Lung microvascular endothelial cell (primary cell): ENCODE measurements at regions not wholly inside any gene's neighbourhood (a gene's known extent, or its start where the extent isn't known, plus 50 kb on each side); places are given as distances from the start of the nearest gene placed in this dataset.

Source experiments
- DNase-seq, 2 donors: peaks; one replicate each; pipeline versions ENCODE4 v3.0.0 to v3.0.0-alpha.2; 2010; ENCODE audit warnings: low read depth in 2 of 2

DNA sequence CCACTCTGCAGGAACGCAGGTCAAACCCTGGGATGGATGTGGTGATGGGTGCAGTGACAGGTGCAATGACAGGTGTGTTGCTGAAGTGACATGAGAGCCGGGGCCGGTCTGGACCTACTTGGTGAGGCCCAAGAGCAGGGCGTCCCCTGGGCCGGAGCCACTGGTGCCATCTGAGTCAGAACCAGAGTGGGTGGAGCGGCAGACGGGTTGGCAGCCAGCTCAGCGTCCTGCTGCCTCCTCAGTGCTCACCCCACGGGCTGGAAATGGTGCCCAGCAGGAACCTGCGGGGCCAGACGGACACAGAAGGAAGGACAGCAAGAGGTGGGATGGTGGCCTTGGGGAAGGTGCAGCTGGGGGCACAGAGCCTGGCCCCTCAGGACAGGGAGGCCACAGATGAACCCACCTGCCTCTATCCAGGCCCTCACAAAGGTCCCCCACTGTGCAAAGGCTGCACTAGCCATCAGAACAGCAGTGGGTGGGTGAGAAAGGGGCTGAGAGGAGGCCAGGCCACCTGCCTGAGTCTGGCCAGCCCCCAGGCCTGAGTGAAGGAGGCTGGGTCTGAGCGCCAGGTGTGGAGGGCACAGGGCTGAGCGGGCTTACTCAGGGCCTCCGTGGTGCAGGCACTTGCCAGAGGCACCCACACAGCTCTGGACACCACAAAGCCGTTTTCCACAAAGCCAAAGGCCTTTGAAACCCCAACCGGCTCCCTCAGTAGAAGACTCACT, 129.0 kb upstream of the PPP2R2D start:
- DNase-seq: no peak

DNA sequence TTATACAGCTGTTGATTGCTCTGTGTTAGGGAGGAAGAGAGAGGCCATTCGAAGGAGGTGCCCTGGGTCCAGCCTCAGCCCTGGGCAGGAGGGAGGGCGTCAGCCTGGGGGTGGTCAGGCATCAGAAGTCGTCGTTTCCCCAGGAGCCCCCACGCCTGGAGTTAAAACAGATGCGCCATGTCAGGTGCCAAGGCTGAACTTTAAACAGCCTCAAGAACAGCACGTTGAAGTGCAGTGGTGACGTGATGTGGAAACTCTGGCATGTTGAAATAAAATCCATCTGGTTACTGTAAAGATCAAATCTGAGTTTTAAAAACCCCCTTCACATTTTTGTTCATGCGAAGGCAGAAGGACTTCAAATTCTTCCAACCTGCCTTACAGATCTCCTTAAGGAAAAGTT, 128.4 kb upstream of the PPP2R2D start:
- no peak for DNase-seq

DNA sequence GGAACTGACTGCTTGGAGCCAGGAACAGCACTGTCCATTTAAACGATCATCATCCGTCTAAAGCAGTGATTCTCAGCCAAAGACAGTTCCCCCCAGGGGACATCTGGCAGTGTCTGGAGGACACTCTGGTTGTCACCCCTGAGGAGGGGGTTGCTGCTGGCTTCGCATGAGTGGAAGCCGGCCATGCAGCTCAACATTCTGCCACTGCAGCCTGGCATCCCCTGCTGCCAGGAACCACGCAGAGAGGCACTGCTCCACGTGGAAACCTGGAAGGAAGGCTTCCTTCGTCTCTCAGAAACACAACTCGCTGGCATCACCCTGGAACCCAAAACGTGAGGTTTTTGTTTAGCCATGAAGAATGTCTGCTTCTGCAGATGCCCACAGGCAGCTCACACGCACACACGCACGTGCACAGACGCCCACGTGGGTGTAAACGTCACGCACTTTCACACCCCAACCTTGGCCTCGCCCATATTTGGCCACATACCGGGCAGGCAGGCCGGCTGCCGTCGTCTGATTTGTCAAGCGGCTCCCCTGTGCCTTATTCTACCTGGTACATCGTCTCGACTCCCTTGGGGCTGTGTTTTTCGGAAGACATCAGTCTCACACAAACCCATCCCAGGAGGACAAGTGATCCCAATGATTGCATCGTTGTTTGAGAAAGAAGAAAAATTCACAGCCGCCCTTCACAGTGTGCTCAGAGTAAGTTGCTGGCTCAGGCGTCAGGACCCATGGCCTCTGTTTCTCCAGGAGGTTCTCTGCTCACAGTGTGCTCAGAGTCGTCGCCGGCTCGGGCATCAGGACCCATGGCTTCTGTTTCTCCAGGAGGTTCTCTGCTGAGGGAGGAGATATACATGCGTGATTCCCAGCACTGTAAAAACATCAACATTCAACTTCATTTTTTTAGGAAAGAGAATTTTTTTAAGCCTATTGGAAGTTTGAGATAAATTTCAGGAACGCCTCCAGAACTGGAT, 127.2 kb upstream of the PPP2R2D start:
- DNase-seq: no peak

DNA sequence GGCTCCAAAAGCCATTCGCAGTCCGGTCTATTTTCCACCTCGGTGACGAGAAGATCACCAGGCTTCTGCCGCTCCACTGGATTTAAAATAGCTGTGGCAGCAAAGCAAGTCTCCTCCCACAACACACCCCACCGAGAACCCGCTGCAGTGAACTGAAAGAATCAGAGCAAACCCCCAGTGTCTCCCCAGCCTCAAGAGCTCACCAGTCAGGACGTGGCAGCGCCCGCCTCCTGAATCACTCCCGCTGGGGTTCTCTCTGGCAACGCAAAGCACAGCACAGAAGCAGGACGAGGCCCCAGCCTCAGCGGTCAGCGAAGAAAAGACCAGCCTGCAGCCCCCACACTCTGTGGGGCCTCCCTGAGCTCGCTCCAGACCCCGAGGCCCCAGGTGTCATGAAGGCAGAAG, 126.1 kb upstream of the PPP2R2D start:
- no peak for DNase-seq

DNA sequence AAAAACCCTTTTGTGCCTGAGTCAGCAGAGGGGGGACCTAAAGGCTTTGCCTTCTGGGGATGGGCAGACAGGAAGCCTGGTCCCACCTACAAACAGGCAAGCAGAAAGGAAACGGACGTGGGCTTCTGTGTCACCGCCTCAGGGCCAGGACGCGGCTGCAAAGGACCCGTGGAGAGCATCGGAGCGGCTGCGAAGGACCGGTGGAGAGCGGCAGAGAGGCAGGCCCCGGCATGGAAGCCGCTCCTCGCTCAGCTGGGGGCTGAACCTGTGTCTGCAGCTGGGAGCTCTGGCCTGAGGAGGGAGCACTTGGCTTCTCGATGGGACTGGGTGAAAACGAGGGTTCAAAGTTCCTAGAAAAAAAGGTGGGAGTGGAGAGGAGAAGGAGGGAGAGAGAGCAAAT, 125.4 kb upstream of the PPP2R2D start:
- DNase-seq: no peak

DNA sequence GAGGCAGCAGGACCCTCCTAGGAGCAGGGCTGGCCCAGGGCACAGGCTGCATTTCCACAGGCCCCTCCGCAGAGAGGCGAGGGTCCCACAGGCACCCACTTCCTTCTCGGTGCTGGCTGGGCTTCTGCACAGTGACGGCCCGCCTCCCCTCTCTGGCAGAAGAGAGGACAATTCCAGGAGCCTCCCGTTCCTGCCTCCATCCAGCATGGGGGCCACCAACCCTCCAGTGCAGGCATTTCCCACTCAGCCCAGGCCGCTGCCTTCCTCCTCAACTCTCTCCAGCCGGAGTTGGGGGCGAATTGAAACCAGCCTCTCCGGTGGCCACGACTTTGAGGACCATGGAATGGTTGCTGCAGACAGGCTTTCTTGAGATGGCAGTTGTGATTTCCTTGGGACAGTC, 125.0 kb upstream of the PPP2R2D start:
- no peak for DNase-seq

DNA sequence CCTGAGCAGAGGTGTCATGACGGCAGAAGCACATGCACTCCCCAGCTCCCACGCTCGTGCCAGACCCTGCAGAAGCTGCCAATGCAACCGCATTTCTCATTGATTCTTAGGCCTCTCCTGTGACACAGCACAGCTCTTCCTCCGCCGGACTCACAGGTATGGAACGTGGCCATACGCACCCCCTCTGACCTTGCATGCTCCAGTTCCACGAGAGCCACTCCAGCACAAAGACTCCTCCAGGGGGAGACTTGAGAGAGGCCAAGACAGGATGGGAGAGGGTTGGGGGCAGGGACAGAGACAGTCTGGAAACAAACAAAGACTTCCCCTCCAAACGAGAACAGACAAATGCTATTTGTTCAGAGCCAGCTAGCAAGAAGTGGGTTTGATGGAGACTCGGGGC, 124.3 kb upstream of the PPP2R2D start:
- no peak for DNase-seq

DNA sequence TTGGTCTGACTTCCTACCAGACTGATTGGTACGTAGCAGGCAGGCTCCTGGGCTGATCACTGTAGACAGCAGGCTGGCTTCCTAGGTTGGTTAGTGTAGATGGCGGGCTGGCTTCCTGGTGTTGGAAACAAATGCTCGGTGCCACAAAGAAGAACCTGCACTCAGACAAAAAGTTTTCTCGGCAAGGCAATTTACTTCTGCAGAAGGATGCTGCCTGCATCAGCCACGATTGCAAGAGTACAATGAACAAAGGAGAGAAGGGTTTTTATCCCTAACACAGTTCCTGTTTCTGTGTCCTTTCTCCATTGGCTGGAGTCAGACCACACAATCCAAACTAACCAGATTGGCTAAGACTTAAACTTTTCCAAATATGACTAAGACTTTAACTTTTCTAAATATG, 123.6 kb upstream of the PPP2R2D start:
- DNase-seq: no peak

DNA sequence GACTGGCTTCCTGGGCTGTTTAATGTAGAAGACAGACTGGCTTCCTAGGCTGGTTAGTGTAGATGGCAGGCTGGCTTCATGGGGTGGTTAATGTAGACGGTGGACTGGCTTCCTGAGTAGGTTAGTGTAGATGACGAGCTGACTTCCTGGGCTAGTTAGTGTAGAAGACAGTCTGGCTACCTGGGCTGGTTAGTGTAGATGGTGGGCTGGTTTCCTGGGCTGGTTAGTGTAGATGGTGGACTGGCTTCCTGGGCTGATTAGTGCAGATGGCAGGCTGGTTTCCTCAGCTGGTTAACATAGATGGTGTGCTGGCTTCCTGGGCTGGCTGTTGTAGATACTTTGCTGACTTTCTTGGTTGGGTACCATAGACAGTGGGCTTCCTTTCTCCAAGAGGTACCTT, 122.9 kb upstream of the PPP2R2D start:
- no peak for DNase-seq

DNA sequence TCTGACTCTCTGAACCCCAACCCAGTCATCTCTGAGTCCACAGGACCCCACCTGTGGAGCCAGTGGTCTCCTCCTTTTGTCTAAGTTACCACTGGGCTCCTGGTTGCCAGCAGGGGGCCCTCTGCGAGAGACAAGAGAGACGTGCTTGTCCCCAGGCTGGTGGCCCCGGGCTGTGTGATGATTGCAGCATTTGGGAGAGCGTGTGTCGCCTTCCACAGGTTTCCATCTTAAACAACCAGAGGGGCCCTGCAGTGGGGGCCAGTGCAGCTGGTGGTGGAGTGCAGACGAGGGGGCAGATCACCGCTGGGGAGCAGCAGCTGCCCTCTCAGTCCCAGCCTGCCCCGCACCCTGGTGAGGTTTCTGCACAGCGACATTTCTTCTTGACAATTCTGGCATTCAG, 122.4 kb upstream of the PPP2R2D start:
- DNase-seq: no peak

DNA sequence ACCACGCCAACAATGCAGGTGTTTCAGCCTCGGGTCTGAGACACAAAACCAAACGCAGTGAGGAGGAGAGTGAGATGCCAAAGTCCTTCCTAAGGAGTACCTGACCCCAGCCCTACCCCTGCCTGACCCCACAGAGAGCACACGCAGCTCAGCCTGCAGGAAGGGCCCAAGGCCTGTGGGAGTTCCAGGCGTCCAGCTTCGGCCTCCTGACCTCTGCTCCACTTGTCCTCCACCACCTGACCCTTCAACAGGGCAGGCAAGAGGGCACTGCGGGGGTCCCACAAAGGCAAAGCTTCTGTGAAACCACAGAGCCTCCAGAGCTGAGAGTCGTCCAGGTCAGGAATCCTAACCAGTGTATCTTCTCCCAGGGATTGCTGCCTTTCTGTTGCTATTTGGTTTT, 122.0 kb upstream of the PPP2R2D start:
- no peak for DNase-seq

DNA sequence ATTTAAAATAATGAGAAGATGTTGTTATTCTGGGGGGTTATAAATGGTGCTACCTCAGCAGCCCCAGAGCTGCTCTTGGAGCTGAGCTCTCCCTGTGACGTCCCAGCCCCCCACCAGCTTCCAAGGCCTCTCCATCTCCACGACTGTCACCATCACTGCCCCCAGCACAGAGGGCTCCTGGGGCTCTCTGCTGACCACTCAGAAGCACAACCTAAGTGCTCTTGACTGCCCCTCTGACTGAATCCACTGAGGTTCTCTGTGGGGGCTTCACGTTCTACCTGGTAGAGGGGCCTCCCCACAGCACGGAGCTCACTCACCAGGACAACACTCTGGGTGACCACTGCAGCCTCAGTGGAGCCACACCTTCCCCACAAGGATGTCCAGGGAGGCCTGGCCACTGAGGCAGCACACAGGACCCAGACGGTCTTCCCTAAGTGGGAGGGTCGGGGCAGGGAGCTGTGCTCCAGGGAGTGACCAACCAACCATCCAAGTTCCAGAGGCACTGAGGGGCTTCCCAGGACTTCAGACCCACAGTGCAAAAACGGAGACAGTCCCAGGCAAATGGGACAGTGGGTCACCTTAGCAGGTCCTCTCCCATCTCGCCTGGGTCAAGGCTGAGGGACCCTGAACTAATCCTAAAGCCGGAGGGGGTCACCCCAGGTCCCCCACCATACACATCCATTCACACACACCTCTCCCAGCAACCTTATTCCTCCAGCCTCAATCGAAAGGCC, 121.0 kb upstream of the PPP2R2D start:
- DNase-seq: no peak

DNA sequence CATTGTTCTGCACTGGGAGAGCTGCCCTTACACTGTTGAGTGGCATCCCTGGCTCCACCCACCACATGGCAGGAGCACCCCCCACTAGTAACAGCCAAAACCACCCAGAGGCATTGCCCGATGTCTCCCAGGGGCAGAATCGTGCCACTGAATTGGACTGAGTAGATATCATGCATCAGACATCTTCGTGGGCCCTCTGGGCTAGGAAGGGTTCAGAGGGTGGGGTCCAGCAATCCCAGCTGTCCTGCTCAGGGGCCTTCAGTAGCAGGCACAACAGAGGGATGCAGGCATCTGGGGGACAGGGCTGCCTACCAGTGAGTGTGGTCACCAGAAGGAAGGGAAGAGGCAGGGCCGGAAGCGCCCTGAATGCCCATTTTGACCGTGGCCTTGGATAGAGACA, 119.7 kb upstream of the PPP2R2D start:
- no peak for DNase-seq

DNA sequence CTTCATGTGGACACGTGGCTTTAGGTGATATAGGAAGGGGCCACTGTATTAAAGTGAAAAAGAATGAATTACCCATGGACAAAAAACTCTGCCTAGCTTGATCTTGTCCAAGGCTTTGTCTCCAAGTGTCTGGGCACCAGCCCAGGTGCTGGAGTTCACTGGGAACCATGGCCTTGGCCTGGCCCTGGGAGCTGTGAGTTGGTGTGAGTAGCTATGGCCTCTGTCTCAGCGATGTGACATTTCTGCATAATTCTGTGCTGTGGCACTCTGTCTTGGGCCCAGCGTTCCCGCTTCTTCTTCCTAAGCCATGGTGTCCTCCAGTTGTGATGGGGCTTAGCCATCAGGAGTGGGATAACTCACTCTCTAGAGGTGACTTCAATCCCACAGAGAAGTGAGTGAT, 119.0 kb upstream of the PPP2R2D start:
- DNase-seq: no peak

DNA sequence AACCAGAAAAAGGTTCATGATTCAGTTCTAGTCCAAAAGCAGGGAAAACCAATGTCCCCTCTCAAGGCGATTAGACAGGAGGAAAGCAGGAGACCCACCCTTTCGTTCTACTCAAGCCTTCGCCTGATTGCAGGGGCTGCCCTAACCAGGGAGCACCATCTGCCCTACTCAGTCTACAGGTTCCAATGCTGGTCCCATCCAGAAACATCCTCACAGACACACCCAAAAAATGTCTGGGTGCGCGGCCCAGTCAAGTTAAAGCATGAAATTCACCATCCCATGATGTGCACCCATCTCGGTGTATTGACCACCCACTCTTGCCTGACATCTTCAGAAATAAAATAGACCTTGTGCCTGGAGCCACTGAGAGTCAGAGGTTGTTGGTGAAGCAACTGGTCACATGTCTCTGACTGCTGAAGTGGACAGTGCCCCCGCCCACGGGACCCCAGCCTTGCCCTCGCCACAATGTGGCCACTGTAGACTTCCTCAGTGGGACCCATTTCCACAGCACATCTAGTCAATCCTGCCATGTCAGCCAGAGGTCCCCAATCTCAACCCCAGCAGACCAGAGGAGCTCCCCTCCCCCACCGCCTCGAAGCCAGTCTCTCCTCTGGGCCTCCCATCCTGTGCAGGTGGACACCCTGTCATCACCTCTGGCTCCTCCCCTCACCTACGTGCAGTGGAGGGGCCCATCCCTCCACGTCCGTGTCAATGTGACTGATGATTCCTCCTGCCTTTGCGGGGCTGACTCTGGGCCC, 116.3 kb upstream of the PPP2R2D start:
- DNase-seq: no peak

DNA sequence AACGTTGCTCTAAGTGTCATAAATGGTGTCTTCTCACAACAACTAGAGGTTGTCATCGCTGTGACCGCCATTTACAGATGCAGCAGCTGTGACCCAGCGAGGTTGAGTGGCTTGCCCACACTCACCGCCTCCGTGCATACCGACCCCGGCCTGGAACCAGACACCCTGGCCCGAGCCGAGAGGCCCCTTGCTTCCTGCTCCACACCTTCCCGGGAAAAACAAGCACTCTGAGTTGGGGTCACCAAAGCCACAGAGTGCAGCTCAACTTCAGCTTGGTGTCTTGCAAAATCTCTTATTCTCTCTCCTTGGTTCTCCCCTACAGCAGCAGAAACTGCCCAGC, 115.7 kb upstream of the PPP2R2D start:
- no peak for DNase-seq

DNA sequence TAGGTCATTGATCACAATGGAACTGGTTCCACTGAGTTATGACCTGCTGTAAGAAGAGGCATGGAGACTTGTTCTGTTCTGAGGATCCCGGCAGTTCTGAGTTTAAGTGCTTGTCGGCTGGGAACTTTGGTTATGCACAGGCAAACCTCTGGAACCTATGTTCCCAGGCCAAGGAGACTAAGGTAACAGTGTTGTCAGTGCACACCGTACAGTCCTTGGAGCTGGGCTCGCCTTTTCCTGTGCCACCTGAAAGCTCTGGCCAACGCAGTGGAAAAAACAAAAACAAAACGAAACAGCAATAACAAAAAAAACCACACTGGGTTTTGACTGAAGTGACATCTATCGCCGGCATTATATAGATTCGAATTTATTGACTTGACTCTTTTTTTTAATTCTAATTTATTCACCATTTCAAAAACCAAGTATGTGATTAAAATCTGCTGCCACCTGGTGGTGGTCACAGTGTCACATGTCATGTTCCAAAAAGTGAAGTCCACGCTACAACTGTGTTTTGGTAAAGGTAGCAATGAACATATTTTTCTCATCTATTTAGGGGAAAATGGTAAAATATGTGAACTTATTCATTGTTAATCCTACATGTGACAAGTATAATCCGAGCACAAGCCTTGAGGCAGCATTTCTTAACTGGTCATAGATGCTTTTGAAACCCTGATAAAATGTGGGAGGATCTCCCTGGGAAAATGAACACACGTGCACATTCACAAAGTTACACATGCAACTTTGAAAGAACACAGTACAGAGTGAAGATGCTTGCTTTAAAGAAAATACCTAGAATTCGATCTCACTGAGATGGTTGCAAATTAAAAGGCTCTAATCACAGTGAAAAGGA, 113.8 kb upstream of the PPP2R2D start:
- peak; percentile 44 to 63 for DNase-seq

DNA sequence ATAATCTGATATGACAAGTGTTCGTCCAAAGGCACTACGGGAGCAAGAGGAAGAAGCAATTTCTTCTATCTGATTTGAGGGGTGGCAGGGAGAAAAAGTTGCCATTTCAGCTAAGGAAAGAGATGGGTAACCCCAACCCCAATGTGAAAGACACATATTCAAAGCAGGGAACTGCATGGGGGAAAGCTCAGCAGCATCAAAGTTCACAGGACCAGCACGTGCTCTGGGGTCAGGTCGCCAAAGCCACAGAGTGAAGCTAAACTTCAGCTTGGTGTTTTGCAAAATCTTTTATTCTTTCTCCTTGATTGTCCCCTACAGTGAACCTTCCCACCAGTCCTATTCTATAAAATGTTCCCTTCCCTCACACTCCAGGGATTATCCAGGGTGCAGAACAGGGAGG, 112.8 kb upstream of the PPP2R2D start:
- no peak for DNase-seq

DNA sequence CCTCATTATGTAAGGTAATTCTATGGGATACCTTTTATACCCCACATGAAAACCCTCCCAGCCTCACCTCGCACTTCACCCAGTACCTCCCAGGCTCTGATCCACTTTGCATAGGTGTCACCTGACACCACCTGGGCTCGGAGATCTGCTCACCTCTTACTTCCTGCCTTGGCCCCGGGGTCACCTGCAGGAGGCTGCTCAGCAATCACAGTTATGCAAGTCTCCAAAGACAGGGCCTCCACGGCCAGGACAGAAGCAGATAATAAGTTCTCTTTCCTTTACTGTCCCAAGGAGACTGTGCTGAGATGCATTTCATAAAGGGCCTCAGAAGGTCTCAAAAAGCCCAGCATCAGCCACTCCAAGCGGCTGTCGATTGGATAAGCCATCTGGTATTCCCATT, 112.4 kb upstream of the PPP2R2D start:
- DNase-seq: no peak

DNA sequence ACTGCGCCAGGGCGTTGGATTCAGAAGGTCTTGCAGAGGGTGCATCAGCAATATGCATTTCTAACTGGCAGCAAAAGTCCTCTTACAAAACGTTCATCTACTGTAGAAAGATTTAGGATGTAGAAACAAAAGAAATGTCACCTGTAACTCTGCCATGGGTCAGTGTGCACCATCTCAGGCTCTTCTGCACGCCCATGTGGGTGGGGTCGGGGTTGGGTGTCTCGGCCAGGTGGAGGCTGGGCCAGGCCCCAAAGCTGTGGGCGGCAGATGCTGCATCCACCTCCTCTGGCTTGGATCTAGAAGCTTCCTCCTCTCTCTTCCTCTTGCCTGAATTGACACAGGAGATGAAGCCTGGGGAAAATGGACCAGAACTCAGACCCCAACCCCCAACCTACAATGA, 111.3 kb upstream of the PPP2R2D start:
- no peak for DNase-seq

DNA sequence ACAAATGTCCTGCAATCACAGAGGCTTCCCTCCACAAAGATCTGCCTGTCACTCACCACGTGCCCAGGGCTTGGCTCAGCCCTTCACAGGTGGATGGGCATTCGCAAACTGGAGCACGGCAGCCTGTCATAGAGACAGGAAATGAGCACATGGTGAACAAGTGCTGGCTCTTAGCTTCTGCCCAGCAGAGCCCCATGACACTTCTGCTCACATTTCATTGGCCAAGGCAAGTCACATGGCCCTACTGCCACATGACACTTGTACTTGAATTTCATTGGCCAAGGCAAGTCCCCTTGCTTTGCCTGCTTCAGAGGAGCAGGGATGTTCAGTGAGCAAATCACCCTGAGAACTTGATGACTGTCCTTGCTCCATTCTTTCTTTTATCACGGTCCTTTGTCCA, 110.8 kb upstream of the PPP2R2D start:
- no peak for DNase-seq
